Breast epithelium (tissue), 3 donors: ENCODE measurements at regions not wholly inside any gene's neighbourhood (a gene's known extent, or its start where the extent isn't known, plus 50 kb on each side); places are given as distances from the start of the nearest gene placed in this dataset.

Experiments
- POLR2A ChIP-seq: fragments of 450-650 bp; IDR thresholded peaks from one replicate; pipeline ENCODE4 v1.6.1; 2016; ENCODE audit warnings: antibody characterized with exemption, mild to moderate bottlenecking, moderate library complexity
- POLR2AphosphoS5 ChIP-seq, 3 donors: sonication (generic); formaldehyde crosslinking; IDR thresholded peaks; one replicate each; pipeline ENCODE4 v1.6.1; 2017; ENCODE audit warnings: antibody characterized with exemption in 3 of 3
- TF ChIP-seq, protein P1 (sequence below), 3 donors: fragments of 450-650 bp; IDR thresholded peaks; one replicate each; pipeline ENCODE4 v1.5.1; 2016 to 2017; ENCODE audit warnings: antibody characterized with exemption in 3 of 3, mild to moderate bottlenecking in 3 of 3, moderate library complexity in 3 of 3

- TF ChIP-seq, protein P1, sequence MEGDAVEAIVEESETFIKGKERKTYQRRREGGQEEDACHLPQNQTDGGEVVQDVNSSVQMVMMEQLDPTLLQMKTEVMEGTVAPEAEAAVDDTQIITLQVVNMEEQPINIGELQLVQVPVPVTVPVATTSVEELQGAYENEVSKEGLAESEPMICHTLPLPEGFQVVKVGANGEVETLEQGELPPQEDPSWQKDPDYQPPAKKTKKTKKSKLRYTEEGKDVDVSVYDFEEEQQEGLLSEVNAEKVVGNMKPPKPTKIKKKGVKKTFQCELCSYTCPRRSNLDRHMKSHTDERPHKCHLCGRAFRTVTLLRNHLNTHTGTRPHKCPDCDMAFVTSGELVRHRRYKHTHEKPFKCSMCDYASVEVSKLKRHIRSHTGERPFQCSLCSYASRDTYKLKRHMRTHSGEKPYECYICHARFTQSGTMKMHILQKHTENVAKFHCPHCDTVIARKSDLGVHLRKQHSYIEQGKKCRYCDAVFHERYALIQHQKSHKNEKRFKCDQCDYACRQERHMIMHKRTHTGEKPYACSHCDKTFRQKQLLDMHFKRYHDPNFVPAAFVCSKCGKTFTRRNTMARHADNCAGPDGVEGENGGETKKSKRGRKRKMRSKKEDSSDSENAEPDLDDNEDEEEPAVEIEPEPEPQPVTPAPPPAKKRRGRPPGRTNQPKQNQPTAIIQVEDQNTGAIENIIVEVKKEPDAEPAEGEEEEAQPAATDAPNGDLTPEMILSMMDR (IDR thresholded peaks at IDR 0.05) = no peak
- TF ChIP-seq POLR2AphosphoS5 (IDR thresholded peaks at IDR 0.05) (no peak), POLR2A (no peak)
These were observed 266.8 kb upstream of the TSHZ3 start for GRCh38 chr19:31616031-31616430.
